ENCODE measurements at regions not wholly inside any gene's neighbourhood (a gene's known extent, or its start where the extent isn't known, plus 50 kb on each side); places are given as distances from the start of the nearest gene placed in this dataset.
A peak's percentile ranks its signal among the peaks of the same experiment; 100 is the strongest.

GRCh38 chrX:45872480-45872879 is 671.8 kb upstream of the DIPK2B start:
- DNase-seq: no peak
- Mint-ChIP-seq H3K36me3 (ENCODE audit: low read depth) (no peaks in the 10 kb centered on the region), H3K27me3 (no peaks in the 10 kb centered on the region)

GRCh38 chrX:45868425-45868824 is 667.7 kb upstream of the DIPK2B start:
- no peaks in the 10 kb centered on the region for H3K9me3 ChIP-seq (ENCODE audit: control insufficient read depth, low read length, poor library complexity, severe bottlenecking)
- H3K4me3 Mint-ChIP-seq: no peak overlapping the region
- H3K4me1 Mint-ChIP-seq: no peaks in the 10 kb centered on the region
- no peak overlapping the region for H3K27ac Mint-ChIP-seq
- no peaks in the 10 kb centered on the region for H3K27me3 Mint-ChIP-seq
- no peak for ATAC-seq
- H3K36me3 Mint-ChIP-seq (ENCODE audit: low read depth): no peaks in the 10 kb centered on the region
- no peak for DNase-seq

More at GRCh38 chrX:45872480-45872879, 671.8 kb upstream of the DIPK2B start:
- ATAC-seq: no peak
- H3K9me3 ChIP-seq (ENCODE audit: control insufficient read depth, low read length, poor library complexity, severe bottlenecking): no peaks in the 10 kb centered on the region
- Mint-ChIP-seq H3K4me3 (no peak overlapping the region), H3K27ac (no peak overlapping the region), H3K4me1 (no peaks in the 10 kb centered on the region)

- DNase-seq (no peak), ATAC-seq (no peak)
- no peak overlapping the region for H3K4me3 Mint-ChIP-seq
- H3K27me3 Mint-ChIP-seq: no peaks in the 10 kb centered on the region
- H3K27ac Mint-ChIP-seq: no peak overlapping the region
- no peaks in the 10 kb centered on the region for H3K36me3 Mint-ChIP-seq (ENCODE audit: low read depth)
- H3K4me1 Mint-ChIP-seq: no peaks in the 10 kb centered on the region
- no peaks in the 10 kb centered on the region for H3K9me3 ChIP-seq (ENCODE audit: control insufficient read depth, low read length, poor library complexity, severe bottlenecking)
Measured at GRCh38 chrX:45862801-45863200, 662.1 kb upstream of the DIPK2B start.

- ATAC-seq (no peak), DNase-seq (no peak)
- Mint-ChIP-seq H3K4me1 (no peaks in the 10 kb centered on the region), H3K4me3 (no peak overlapping the region), H3K27ac (no peak overlapping the region), H3K27me3 (no peaks in the 10 kb centered on the region), H3K36me3 (ENCODE audit: low read depth) (no peaks in the 10 kb centered on the region)
- H3K9me3 ChIP-seq (ENCODE audit: control insufficient read depth, low read length, poor library complexity, severe bottlenecking): no peaks in the 10 kb centered on the region
Measured at GRCh38 chrX:45860450-45860849, 659.8 kb upstream of the DIPK2B start.

GRCh38 chrX:45859407-45859806 is 658.7 kb upstream of the DIPK2B start:
- ATAC-seq: no peak
- H3K27ac Mint-ChIP-seq: no peak overlapping the region
- no peaks in the 10 kb centered on the region for H3K9me3 ChIP-seq (ENCODE audit: control insufficient read depth, low read length, poor library complexity, severe bottlenecking)

GRCh38 chrX:45852884-45853283 is 652.2 kb upstream of the DIPK2B start:
- DNase-seq: no peak
- Mint-ChIP-seq H3K4me1 (peaks cover 6% of the 10 kb centered on the region), H3K36me3 (ENCODE audit: low read depth) (no peaks in the 10 kb centered on the region), H3K27me3 (no peaks in the 10 kb centered on the region), H3K27ac (no peak overlapping the region), H3K4me3 (no peak overlapping the region)
- H3K9me3 ChIP-seq (ENCODE audit: control insufficient read depth, low read length, poor library complexity, severe bottlenecking): no peaks in the 10 kb centered on the region
- no peak for ATAC-seq

More at GRCh38 chrX:45859407-45859806, 658.7 kb upstream of the DIPK2B start:
- DNase-seq: no peak
- no peaks in the 10 kb centered on the region for H3K36me3 Mint-ChIP-seq (ENCODE audit: low read depth)
- H3K4me3 Mint-ChIP-seq: no peak overlapping the region
- H3K4me1 Mint-ChIP-seq: no peaks in the 10 kb centered on the region
- H3K27me3 Mint-ChIP-seq: no peaks in the 10 kb centered on the region

- DNase-seq (peak; percentile 12 to 47 (median 44)), ATAC-seq (peak; percentile 68)
- H3K9me3 ChIP-seq (ENCODE audit: control insufficient read depth, low read length, poor library complexity, severe bottlenecking): no peaks in the 10 kb centered on the region
- Mint-ChIP-seq H3K36me3 (ENCODE audit: low read depth) (no peaks in the 10 kb centered on the region), H3K27me3 (no peaks in the 10 kb centered on the region), H3K27ac (peak overlapping the region; percentile 60), H3K4me3 (peak overlapping the region; percentile 97), H3K4me1 (peaks cover 8% of the 10 kb centered on the region)
Measured at GRCh38 chrX:45851434-45851991, 650.8 kb upstream of the DIPK2B start.

GRCh38 chrX:45850775-45851433 is 650.2 kb upstream of the DIPK2B start:
- Mint-ChIP-seq H3K27me3 (no peaks in the 10 kb centered on the region), H3K36me3 (ENCODE audit: low read depth) (no peaks in the 10 kb centered on the region), H3K27ac (peak overlapping the region; percentile 92), H3K4me3 (peak overlapping the region; percentile 97), H3K4me1 (peaks cover 8% of the 10 kb centered on the region)
- peak in 1 of 3 donors; percentile 13 for DNase-seq
- ATAC-seq: peak; percentile 27
- H3K9me3 ChIP-seq (ENCODE audit: control insufficient read depth, low read length, poor library complexity, severe bottlenecking): no peaks in the 10 kb centered on the region

GRCh38 chrX:45850197-45850774 is 649.6 kb upstream of the DIPK2B start:
- DNase-seq (peak in 2 of 3 donors; percentile 5 to 10), ATAC-seq (peak; percentile 29)
- H3K9me3 ChIP-seq (ENCODE audit: control insufficient read depth, low read length, poor library complexity, severe bottlenecking): no peaks in the 10 kb centered on the region
- no peaks in the 10 kb centered on the region for H3K36me3 Mint-ChIP-seq (ENCODE audit: low read depth)
- peak overlapping the region; percentile 92 for H3K27ac Mint-ChIP-seq
- H3K4me1 Mint-ChIP-seq: peaks cover 8% of the 10 kb centered on the region
- peak overlapping the region; percentile 97 for H3K4me3 Mint-ChIP-seq
- no peaks in the 10 kb centered on the region for H3K27me3 Mint-ChIP-seq

GRCh38 chrX:45849261-45849862 is 648.7 kb upstream of the DIPK2B start:
- ATAC-seq (peak; percentile 68), DNase-seq (no peak)
- Mint-ChIP-seq H3K27ac (peak overlapping the region; percentile 92), H3K27me3 (no peaks in the 10 kb centered on the region), H3K4me3 (peak overlapping the region; percentile 97), H3K4me1 (peaks cover 8% of the 10 kb centered on the region), H3K36me3 (ENCODE audit: low read depth) (no peaks in the 10 kb centered on the region)
- no peaks in the 10 kb centered on the region for H3K9me3 ChIP-seq (ENCODE audit: control insufficient read depth, low read length, poor library complexity, severe bottlenecking)

- Mint-ChIP-seq H3K27me3 (no peaks in the 10 kb centered on the region), H3K4me3 (no peak overlapping the region), H3K4me1 (peaks cover 10% of the 10 kb centered on the region), H3K36me3 (ENCODE audit: low read depth) (no peaks in the 10 kb centered on the region), H3K27ac (no peak overlapping the region)
- no peaks in the 10 kb centered on the region for H3K9me3 ChIP-seq (ENCODE audit: control insufficient read depth, low read length, poor library complexity, severe bottlenecking)
- no peak for DNase-seq
- no peak for ATAC-seq
Measured at GRCh38 chrX:45847961-45848360, 647.3 kb upstream of the DIPK2B start.

GRCh38 chrX:45846328-45846727 is 645.7 kb upstream of the DIPK2B start:
- no peaks in the 10 kb centered on the region for H3K27me3 Mint-ChIP-seq
- ATAC-seq (no peak), DNase-seq (no peak)
- H3K9me3 ChIP-seq (ENCODE audit: control insufficient read depth, low read length, poor library complexity, severe bottlenecking): no peaks in the 10 kb centered on the region
- H3K27ac Mint-ChIP-seq: no peak overlapping the region
- H3K36me3 Mint-ChIP-seq (ENCODE audit: low read depth): no peaks in the 10 kb centered on the region
- no peak overlapping the region for H3K4me3 Mint-ChIP-seq
- peaks cover 21% of the 10 kb centered on the region for H3K4me1 Mint-ChIP-seq

- H3K4me1 Mint-ChIP-seq: peaks cover 20% of the 10 kb centered on the region
- no peak for DNase-seq
- no peak for ATAC-seq
- no peak overlapping the region for H3K27ac Mint-ChIP-seq
- no peaks in the 10 kb centered on the region for H3K9me3 ChIP-seq (ENCODE audit: control insufficient read depth, low read length, poor library complexity, severe bottlenecking)
- no peaks in the 10 kb centered on the region for H3K27me3 Mint-ChIP-seq
- no peak overlapping the region for H3K4me3 Mint-ChIP-seq
- H3K36me3 Mint-ChIP-seq (ENCODE audit: low read depth): no peaks in the 10 kb centered on the region
Measured at GRCh38 chrX:45845142-45845541, 644.5 kb upstream of the DIPK2B start.

Data from T-helper 17 cell (primary cell).